ENCODE measurements at regions not wholly inside any gene's neighbourhood (a gene's known extent, or its start where the extent isn't known, plus 50 kb on each side); places are given as distances from the start of the nearest gene placed in this dataset.

DNA sequence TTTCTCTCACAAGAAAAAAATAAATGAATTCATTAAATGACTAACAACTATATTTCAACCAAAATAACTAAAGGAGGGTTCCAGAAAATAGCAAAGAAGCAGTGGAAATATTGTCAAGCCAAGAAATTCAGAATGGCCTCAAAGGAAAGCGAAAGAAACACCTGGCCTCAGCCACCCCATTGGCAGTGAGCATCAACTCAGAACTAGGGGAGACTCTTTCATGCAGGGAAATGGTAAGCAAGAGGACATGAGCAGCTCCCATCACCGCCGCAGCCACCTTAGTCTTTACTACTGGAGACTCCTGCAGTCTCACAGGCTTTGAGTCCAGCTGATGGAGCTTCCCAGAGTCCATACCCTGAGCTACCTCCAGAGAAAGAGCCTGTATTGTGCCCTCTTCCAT is 343.9 kb upstream of the GRAMD2B start:
- no peaks in the 10 kb centered on the region for H3K36me3 ChIP-seq (replicated peaks)
- H3K9me3 ChIP-seq, result no peaks in the 10 kb centered on the region
- no peak for DNase-seq (ENCODE audit: low spot score in 2 of 2)
- in situ Hi-C loops (cut with MboI; ENCODE audit: low sequenced_read_pairs), result no loop called here
- no peak overlapping the region for H3K4me3 ChIP-seq
- peaks cover 4% of the 10 kb centered on the region for H3K4me1 ChIP-seq
- no peaks in the 10 kb centered on the region for H3K27me3 ChIP-seq (ENCODE audit: low read depth)

- peaks cover 6% of the 10 kb centered on the region for H3K4me1 ChIP-seq
- peaks cover 3% of the 10 kb centered on the region; the same call in 1 of the 2 replicates for H3K9me3 ChIP-seq
- no peak overlapping the region for H3K4me3 ChIP-seq
- H3K27me3 ChIP-seq (ENCODE audit: low read depth), result no peaks in the 10 kb centered on the region
- no peaks in the 10 kb centered on the region for H3K36me3 ChIP-seq (replicated peaks)
- in situ Hi-C loops (cut with MboI; ENCODE audit: low sequenced_read_pairs), result no loop called here
- DNase-seq (ENCODE audit: low spot score in 2 of 2), result no peak
These were observed 342.0 kb upstream of the GRAMD2B start for GRCh38 chr5:126081209-126081608.

DNA sequence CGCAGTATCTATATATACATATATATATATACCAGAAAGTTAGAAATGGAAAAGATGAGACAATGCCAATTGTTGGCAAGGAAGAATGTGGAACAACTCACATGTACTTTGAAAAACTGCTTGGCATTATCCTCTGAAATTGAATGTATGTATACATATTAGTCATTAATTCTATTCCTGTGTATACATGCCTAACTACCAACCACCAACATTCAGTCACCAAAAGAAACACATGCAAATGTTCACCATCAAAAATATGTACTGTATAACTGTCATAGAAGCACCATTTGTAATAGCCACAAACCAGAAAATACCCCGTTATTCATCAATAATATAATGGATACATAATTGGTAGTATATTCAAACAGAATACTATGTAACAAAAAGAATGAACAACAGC is 330.2 kb upstream of the GRAMD2B start:
- no peaks in the 10 kb centered on the region; the same call in 1 of the 2 replicates for H3K9me3 ChIP-seq
- H3K4me3 ChIP-seq, result no peak overlapping the region
- no peak for DNase-seq (ENCODE audit: low spot score in 2 of 2)
- no peaks in the 10 kb centered on the region for H3K36me3 ChIP-seq (replicated peaks)
- no peaks in the 10 kb centered on the region for H3K4me1 ChIP-seq
- H3K27me3 ChIP-seq (ENCODE audit: low read depth), result no peaks in the 10 kb centered on the region
- in situ Hi-C loops (cut with MboI; ENCODE audit: low sequenced_read_pairs), result no loop called here

- DNase-seq (ENCODE audit: low spot score in 2 of 2), result no peak
- no peaks in the 10 kb centered on the region for H3K27me3 ChIP-seq (ENCODE audit: low read depth)
- H3K4me1 ChIP-seq, result no peaks in the 10 kb centered on the region
- no peak overlapping the region for H3K4me3 ChIP-seq
- H3K36me3 ChIP-seq (replicated peaks), result no peaks in the 10 kb centered on the region
- H3K9me3 ChIP-seq, result no peaks in the 10 kb centered on the region; the same call in 1 of the 2 replicates
- in situ Hi-C loops (cut with MboI; ENCODE audit: low sequenced_read_pairs), result no loop called here
These were observed 329.5 kb upstream of the GRAMD2B start for GRCh38 chr5:126093718-126094117.

- in situ Hi-C loops (cut with MboI; ENCODE audit: low sequenced_read_pairs), result no loop called here
These were observed 328.2 kb upstream of the GRAMD2B start for GRCh38 chr5:126094991-126095390.

GRCh38 chr5:126096442-126097006 is 326.7 kb upstream of the GRAMD2B start:
- Histone ChIP-seq H3K4me1 (no peaks in the 10 kb centered on the region), H3K4me3 (no peak overlapping the region), H3K27me3 (ENCODE audit: low read depth) (no peaks in the 10 kb centered on the region), H3K9me3 (no peaks in the 10 kb centered on the region; the same call in 1 of the 2 replicates), H3K36me3 (replicated peaks) (no peaks in the 10 kb centered on the region)
- no peak for DNase-seq (ENCODE audit: low spot score in 2 of 2)
- in situ Hi-C loops (cut with MboI; ENCODE audit: low sequenced_read_pairs), result no loop called here

More at GRCh38 chr5:126094991-126095390, 328.2 kb upstream of the GRAMD2B start:
- no peak overlapping the region for H3K4me3 ChIP-seq
- H3K4me1 ChIP-seq, result no peaks in the 10 kb centered on the region
- no peaks in the 10 kb centered on the region for H3K36me3 ChIP-seq (replicated peaks)
- no peaks in the 10 kb centered on the region for H3K27me3 ChIP-seq (ENCODE audit: low read depth)
- H3K9me3 ChIP-seq, result no peaks in the 10 kb centered on the region; the same call in 1 of the 2 replicates
- no peak for DNase-seq (ENCODE audit: low spot score in 2 of 2)

DNA sequence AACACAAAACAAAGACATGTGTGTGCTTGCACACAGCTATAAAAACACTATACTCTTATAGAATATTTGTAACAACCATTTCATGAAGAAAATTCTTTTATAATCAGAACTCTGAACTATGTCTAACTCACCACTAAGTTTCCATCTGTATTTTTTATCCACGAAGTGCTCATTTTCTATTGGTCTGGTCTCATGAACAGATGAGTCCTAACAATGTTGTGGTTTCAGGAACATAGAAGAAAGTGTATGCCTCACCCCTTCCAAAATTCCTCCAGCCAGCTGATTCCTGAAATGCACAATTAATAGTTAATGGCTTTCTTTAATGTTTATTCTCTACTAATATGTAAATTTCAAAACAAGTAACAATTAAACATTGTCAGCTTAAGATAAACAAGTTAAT is 325.3 kb upstream of the GRAMD2B start:
- no peaks in the 10 kb centered on the region for H3K36me3 ChIP-seq (replicated peaks)
- H3K4me1 ChIP-seq, result no peaks in the 10 kb centered on the region
- in situ Hi-C loops (cut with MboI; ENCODE audit: low sequenced_read_pairs), result no loop called here
- H3K9me3 ChIP-seq, result no peaks in the 10 kb centered on the region; the same call in 1 of the 2 replicates
- H3K4me3 ChIP-seq, result no peak overlapping the region
- H3K27me3 ChIP-seq (ENCODE audit: low read depth), result no peaks in the 10 kb centered on the region
- no peak for DNase-seq (ENCODE audit: low spot score in 2 of 2)

- no peaks in the 10 kb centered on the region; the same call in 1 of the 2 replicates for H3K9me3 ChIP-seq
- in situ Hi-C loops (cut with MboI; ENCODE audit: low sequenced_read_pairs), result no loop called here
- DNase-seq (ENCODE audit: low spot score in 2 of 2), result no peak
These were observed 324.7 kb upstream of the GRAMD2B start for GRCh38 chr5:126098330-126099017.

DNA sequence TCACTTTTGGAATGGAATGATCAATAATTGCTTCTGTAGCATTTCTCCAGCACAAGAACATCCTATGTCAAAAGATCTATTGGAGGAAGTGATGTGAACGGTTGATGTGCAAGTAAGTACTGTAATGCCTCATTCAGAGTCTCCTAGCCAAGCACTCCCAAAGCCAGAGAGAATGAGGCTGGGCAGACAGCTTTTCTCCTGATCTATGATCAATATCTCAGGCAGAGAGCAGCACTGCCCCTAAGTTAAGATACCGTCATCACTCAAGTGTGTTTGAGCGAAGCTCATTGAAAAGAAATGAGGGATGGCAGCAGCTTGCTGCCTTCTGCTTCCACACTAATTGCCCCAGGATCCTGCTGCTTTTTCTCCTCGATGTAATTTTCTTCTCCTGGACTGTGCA is 324.1 kb upstream of the GRAMD2B start:
- Histone ChIP-seq H3K4me1 (no peaks in the 10 kb centered on the region), H3K4me3 (no peak overlapping the region), H3K27me3 (ENCODE audit: low read depth) (no peaks in the 10 kb centered on the region), H3K36me3 (replicated peaks) (no peaks in the 10 kb centered on the region), H3K9me3 (no peaks in the 10 kb centered on the region; the same call in 1 of the 2 replicates)
- DNase-seq (ENCODE audit: low spot score in 2 of 2), result no peak
- in situ Hi-C loops (cut with MboI; ENCODE audit: low sequenced_read_pairs), result no loop called here

More at GRCh38 chr5:126098330-126099017, 324.7 kb upstream of the GRAMD2B start:
- no peaks in the 10 kb centered on the region for H3K27me3 ChIP-seq (ENCODE audit: low read depth)
- H3K4me1 ChIP-seq, result no peaks in the 10 kb centered on the region
- no peaks in the 10 kb centered on the region for H3K36me3 ChIP-seq (replicated peaks)
- H3K4me3 ChIP-seq, result no peak overlapping the region

GRCh38 chr5:126100767-126101166 is 322.4 kb upstream of the GRAMD2B start:
- in situ Hi-C loops (cut with MboI; ENCODE audit: low sequenced_read_pairs), result no loop called here
- no peaks in the 10 kb centered on the region for H3K36me3 ChIP-seq (replicated peaks)
- H3K27me3 ChIP-seq (ENCODE audit: low read depth), result no peaks in the 10 kb centered on the region
- no peaks in the 10 kb centered on the region for H3K9me3 ChIP-seq
- DNase-seq (ENCODE audit: low spot score in 2 of 2), result peak in 1 of 2 experiments; percentile 33
- no peak overlapping the region for H3K4me3 ChIP-seq
- no peaks in the 10 kb centered on the region for H3K4me1 ChIP-seq

DNA sequence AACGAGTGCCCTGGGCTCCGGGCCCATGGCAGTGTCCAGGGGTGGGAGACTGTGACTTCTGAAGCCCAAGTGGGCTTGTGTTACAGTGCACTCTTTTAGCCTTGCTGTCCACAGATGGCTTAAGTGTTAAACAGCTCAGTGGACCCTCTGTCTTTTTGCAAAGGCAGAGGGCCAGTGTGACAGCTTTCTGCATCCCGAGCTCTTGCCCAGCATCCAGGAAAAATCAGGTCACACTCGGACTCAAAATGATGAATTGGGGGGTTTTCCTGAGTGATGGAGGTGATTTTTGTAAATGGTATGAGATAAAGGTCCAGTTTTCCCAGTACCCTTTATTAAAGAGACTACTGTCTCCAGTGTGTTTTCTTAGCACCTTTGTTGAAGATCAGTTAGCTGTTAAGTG is 321.3 kb upstream of the GRAMD2B start:
- no peak for DNase-seq (ENCODE audit: low spot score in 2 of 2)
- in situ Hi-C loops (cut with MboI; ENCODE audit: low sequenced_read_pairs), result no loop called here
- Histone ChIP-seq H3K4me1 (no peaks in the 10 kb centered on the region), H3K36me3 (replicated peaks) (no peaks in the 10 kb centered on the region), H3K4me3 (no peak overlapping the region), H3K27me3 (ENCODE audit: low read depth) (no peaks in the 10 kb centered on the region), H3K9me3 (no peaks in the 10 kb centered on the region)

DNA sequence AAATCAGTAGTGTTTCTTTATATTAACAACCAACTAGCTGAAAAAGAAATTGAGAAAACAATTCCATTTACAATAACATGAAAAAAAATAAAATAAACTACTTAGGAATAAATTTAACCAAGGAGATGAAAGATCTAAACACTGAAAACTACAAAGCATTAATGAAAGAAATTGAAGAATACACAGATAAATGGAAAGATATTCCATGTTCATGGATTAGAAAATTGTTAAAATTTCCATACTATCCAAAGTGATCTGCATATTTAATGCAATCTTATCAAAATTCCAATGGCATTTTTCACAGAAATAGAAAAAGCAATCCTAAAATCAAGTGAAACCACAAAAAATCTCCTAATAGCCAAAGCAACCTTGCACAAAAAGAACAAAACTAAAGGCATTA is 320.2 kb upstream of the GRAMD2B start:
- DNase-seq (ENCODE audit: low spot score in 2 of 2), result no peak
- H3K36me3 ChIP-seq (replicated peaks), result no peaks in the 10 kb centered on the region
- no peak overlapping the region for H3K4me3 ChIP-seq
- H3K9me3 ChIP-seq, result no peaks in the 10 kb centered on the region
- H3K27me3 ChIP-seq (ENCODE audit: low read depth), result no peaks in the 10 kb centered on the region
- no peaks in the 10 kb centered on the region for H3K4me1 ChIP-seq
- in situ Hi-C loops (cut with MboI; ENCODE audit: low sequenced_read_pairs), result no loop called here

DNA sequence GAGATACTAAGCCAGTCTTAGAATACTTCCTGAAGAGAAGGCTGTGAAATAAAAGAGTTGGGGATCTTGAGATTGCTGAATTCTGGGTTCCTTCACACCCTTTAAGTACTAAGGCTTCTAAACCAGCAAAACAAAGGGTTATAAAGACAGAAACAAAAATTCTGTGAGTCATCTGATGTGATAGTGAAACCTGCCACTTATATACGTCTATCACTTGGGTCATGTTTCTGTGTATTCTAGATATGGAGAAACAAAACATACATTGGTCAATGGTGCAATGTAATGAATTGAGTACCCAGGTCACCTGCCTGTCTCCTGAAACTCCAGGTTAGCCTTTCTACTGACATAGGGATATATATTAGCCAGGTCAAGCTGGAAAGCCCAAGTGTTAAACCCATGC is 319.3 kb upstream of the GRAMD2B start:
- Histone ChIP-seq H3K9me3 (no peaks in the 10 kb centered on the region), H3K4me1 (peaks cover 5% of the 10 kb centered on the region; the same call in 1 of the 2 replicates), H3K27me3 (ENCODE audit: low read depth) (no peaks in the 10 kb centered on the region), H3K4me3 (no peak overlapping the region), H3K36me3 (replicated peaks) (no peaks in the 10 kb centered on the region)
- in situ Hi-C loops (cut with MboI; ENCODE audit: low sequenced_read_pairs), result no loop called here
- no peak for DNase-seq (ENCODE audit: low spot score in 2 of 2)

DNA sequence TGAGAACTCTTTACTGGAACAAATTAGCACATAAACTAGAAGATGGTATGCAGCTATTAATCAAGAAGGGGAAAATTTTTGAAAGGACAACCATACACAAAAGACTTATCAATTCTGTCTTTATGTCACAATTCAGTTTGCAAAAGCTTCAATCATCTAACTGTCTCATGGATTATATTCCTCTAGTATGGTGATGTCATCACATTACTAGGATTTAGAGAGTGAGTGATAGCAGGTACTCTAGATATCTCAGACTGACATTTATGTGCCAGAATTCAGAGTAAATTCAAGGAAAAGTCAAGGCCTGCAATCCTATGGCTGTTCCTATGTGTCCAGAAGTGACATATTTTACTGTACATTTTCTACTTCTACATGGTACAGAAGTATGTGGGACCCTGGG is 318.9 kb upstream of the GRAMD2B start:
- Histone ChIP-seq H3K9me3 (no peaks in the 10 kb centered on the region), H3K27me3 (ENCODE audit: low read depth) (no peaks in the 10 kb centered on the region), H3K4me3 (no peak overlapping the region), H3K36me3 (replicated peaks) (no peaks in the 10 kb centered on the region), H3K4me1 (peaks cover 6% of the 10 kb centered on the region; the same call in 1 of the 2 replicates)
- in situ Hi-C loops (cut with MboI; ENCODE audit: low sequenced_read_pairs), result no loop called here
- no peak for DNase-seq (ENCODE audit: low spot score in 2 of 2)

All from HAP-1 (cell line).